NB4 (cell line): ENCODE measurements at regions not wholly inside any gene's neighbourhood (a gene's known extent, or its start where the extent isn't known, plus 50 kb on each side); places are given as distances from the start of the nearest gene placed in this dataset.

Experiments
- DNase-seq: peaks from one replicate; pipeline ENCODE4 v3.0.0; 2010; ENCODE audit warnings: low read depth
- H3K4me3 ChIP-seq: one replicate; pipeline ENCODE4 v1.5.1; 2011; ENCODE audit warnings: mild to moderate bottlenecking, low read depth, low read length, moderate library complexity
- MYC ChIP-seq: IDR thresholded peaks from 2 replicates; pipeline ENCODE4 v1.6.1; 2011; ENCODE audit warnings: low read depth, low read length
- POLR2A ChIP-seq: IDR thresholded peaks from 2 replicates; pipeline ENCODE4 v1.6.1; 2011; ENCODE audit warnings: mild to moderate bottlenecking; ENCODE audit not compliant: insufficient read length; ENCODE audit errors: extremely low read depth
- TF ChIP-seq, protein P1 (sequence below): IDR thresholded peaks from 2 replicates; pipeline ENCODE4 v1.6.1; 2011; ENCODE audit warnings: low read depth, low read length
- TF ChIP-seq, protein P2 (sequence below): IDR thresholded peaks from one replicate; pipeline ENCODE4 v1.5.1; 2012; ENCODE audit warnings: low read depth, low read length

DNA sequence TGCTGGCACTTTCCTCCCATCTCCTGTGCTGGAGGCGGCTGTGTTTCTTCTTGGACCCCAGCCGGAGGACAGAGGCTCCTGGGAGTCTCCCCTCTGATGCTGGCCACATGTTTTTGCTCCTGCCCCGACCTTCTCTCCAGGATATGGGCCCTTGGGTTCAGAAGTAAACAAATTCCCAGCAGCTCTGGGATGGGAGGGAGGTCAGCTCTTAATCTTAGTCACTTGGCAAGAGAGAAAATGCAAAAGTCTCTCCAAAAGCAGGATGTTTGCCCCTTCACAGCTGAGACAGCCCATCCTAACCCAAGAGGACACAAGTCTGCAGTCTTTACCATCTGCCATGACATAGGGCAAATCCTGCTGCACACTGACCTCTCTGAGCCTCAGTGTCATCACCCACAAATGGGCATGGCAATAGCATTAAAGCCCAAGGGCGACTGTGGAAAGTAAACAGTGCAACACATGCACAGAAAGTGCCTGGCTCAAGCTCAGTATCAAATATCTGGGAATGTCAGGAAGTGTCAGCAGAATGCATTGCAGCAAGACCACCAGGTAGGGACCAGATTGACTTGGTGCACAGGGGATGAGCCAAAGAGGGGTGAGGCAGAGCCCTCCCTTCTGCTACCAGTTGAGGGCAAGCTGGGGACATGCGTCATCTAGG is 117.0 kb upstream of the CXCL14 start:
- H3K4me3 ChIP-seq, result no peak overlapping the region
- no peak for DNase-seq
- TF ChIP-seq, protein P1, sequence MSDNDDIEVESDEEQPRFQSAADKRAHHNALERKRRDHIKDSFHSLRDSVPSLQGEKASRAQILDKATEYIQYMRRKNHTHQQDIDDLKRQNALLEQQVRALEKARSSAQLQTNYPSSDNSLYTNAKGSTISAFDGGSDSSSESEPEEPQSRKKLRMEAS, result no peak
- TF ChIP-seq POLR2A (no peak), MYC (no peak)
- TF ChIP-seq, protein P2, sequence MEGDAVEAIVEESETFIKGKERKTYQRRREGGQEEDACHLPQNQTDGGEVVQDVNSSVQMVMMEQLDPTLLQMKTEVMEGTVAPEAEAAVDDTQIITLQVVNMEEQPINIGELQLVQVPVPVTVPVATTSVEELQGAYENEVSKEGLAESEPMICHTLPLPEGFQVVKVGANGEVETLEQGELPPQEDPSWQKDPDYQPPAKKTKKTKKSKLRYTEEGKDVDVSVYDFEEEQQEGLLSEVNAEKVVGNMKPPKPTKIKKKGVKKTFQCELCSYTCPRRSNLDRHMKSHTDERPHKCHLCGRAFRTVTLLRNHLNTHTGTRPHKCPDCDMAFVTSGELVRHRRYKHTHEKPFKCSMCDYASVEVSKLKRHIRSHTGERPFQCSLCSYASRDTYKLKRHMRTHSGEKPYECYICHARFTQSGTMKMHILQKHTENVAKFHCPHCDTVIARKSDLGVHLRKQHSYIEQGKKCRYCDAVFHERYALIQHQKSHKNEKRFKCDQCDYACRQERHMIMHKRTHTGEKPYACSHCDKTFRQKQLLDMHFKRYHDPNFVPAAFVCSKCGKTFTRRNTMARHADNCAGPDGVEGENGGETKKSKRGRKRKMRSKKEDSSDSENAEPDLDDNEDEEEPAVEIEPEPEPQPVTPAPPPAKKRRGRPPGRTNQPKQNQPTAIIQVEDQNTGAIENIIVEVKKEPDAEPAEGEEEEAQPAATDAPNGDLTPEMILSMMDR, result no peak

DNA sequence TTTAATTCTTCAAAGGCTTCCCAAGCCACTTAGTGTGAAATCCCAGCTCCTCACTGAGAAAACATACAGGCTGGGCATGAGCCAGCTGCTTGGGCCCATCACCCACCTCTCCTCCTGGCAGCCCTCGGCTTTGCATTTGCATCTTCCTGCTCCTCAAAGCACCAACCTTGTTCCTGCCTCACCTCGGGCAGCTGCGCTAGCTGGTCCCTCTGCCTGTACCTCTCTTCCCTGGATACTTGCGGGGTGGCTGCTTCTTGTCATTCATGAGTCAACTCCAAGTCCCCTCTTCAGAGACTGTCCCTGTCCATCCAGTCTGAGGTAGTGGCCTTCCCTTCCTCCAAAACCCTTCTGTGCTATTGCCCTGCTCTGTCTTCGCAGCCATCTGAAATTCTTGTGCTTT is 116.1 kb upstream of the CXCL14 start:
- no peak overlapping the region for H3K4me3 ChIP-seq
- no peak for DNase-seq
- TF ChIP-seq MYC, result no peak
- TF ChIP-seq, protein P1, result no peak
- TF ChIP-seq, protein P2, result no peak
- no peak for TF ChIP-seq POLR2A

DNA sequence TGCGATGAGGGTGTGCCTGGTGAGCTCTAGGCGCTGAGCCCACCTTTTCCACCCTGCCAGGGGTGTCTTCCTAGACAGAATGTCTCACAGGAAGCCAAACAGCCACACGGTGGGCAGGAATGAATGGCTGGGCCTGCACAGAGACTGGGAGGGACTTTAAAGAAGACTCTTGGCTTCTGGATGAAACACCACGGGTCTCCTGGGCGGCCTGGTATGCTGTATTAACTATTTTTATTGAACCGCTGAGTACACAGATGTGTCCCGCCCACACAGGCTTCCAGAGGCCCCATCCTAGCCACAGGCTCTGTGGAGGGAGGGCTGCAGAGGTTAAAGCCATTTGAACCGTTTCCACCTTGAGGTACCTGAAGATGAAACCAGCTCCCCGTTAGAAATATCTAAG is 115.2 kb upstream of the CXCL14 start:
- no peak overlapping the region for H3K4me3 ChIP-seq
- TF ChIP-seq MYC (no peak), POLR2A (no peak)
- TF ChIP-seq, protein P1, result no peak
- TF ChIP-seq, protein P2, result no peak
- no peak for DNase-seq

DNA sequence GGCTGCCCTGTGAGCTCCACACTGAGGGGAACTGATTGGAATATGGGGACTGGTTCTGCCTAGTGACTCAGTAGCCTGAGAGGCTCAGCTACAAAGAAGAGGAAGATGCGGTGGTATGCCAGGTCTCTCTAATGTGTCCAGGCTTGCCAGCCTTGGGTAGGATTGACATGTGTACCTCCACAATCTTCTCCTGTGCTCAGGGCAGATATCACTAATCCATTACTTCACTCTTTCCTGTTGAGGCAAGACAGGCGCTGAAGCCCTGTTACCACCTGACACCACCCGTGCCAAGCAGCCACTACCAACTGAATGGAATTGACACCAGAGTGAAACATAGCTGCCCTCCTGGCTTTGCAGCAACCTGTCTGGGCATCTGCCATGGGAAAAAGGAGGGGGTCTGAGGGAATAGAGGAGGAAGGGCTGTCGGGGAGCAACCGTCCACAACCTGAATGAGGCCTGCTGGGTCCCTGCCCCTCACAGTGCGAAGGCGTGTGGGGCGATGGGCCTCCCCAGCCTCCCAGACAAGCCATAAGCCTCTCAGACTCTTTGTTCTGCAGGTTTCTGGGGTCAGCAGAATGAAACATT is 114.7 kb upstream of the CXCL14 start:
- DNase-seq, result no peak
- H3K4me3 ChIP-seq, result no peak overlapping the region
- TF ChIP-seq, protein P2, result no peak
- TF ChIP-seq POLR2A, result no peak
- TF ChIP-seq MYC, result no peak
- TF ChIP-seq, protein P1, result no peak

DNA sequence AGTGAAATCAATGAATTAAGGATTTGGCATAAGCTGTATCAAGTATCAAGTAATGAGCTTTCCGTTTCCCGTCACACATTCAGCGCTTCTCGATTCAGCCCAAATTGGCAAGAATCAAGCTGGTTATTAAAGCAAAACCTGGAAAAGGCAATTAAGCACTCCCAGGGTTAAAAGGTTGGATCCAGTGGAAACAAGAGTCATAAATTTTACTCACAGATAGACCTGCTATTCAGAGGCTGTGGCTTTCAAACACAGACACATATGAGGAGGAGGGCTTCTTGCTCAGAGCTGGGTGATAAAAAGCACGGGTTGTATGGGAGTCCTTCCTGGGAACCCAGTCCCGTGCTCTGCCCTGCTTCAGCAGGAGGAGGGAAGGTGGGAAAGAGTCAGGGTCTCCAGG is 112.3 kb upstream of the CXCL14 start:
- no peak for DNase-seq
- TF ChIP-seq, protein P1, result no peak
- TF ChIP-seq, protein P2, result no peak
- no peak for TF ChIP-seq POLR2A
- TF ChIP-seq MYC, result no peak
- no peak overlapping the region for H3K4me3 ChIP-seq
